ENCODE measurements at regions not wholly inside any gene's neighbourhood (a gene's known extent, or its start where the extent isn't known, plus 50 kb on each side); places are given as distances from the start of the nearest gene placed in this dataset.
A peak's percentile ranks its signal among the peaks of the same experiment; 100 is the strongest.

DNA sequence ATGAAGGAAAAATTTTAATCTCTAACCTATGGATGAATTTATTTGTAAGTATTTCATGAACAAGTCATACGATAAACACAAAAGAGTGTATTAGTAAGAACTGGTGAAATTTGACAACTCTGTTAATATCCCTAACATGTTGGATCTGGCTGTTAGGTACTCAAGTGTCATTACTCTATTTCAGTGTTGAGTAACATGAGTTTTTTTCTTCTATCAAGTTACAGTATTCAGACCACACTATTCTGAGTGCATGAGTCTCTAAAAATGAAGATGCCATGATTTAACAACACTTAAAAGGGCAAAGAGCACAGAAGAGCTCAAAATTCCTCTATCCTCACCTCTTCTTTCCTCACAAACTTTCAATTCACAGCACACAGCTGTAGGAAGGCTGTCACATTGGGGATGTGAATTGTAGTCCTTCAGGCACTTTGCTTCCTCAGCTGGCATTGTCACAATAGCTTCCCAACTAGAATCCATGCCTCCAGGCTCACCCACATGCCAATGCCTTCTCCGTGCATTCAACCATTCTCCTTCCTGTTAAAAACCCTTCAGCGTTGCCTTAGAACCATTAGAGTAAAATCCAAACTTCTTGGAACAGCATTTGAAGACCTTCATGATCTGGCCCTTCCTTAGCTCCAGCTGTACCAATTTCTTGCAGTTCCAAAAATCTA is 73.7 kb upstream of the DBX2 start:
- DNase-seq (ENCODE audit: low spot score): peak; percentile 9

More for the DNA sequence above, 73.7 kb upstream of the DBX2 start:
- no peaks in the 10 kb centered on the region for H3K36me3 Mint-ChIP-seq (ENCODE audit: low read depth)
- Histone ChIP-seq H4K20me1 (replicated peaks; ENCODE audit: insufficient read depth) (no peaks in the 10 kb centered on the region), H2AFZ (peak overlapping the region; percentile 34; the same call in 1 of the 2 replicates), H3K9me2 (ENCODE audit: insufficient read depth) (no peaks in the 10 kb centered on the region), H3F3A (replicated peaks; ENCODE audit: low read depth) (no peaks in the 10 kb centered on the region), H3K27ac (ENCODE audit: low read depth) (no peak overlapping the region), H3K27me3 (ENCODE audit: insufficient read depth) (no peaks in the 10 kb centered on the region), H3K4me2 (no peak overlapping the region), H3K79me2 (replicated peaks; ENCODE audit: insufficient read depth) (no peaks in the 10 kb centered on the region), H3K36me3 (ENCODE audit: insufficient read depth) (no peaks in the 10 kb centered on the region), H3K4me3 (no peak overlapping the region), H3K4me1 (ENCODE audit: insufficient read depth) (peaks cover 4% of the 10 kb centered on the region; the same call in 1 of the 2 replicates)
- no peak overlapping the region for H3K27ac Mint-ChIP-seq
- no peaks in the 10 kb centered on the region for H3K9me3 Mint-ChIP-seq
- peaks cover 2% of the 10 kb centered on the region for H3K27me3 Mint-ChIP-seq (ENCODE audit: insufficient read depth, low read depth, poor library complexity)
- no peak for ATAC-seq
- no peak overlapping the region for H3K4me3 Mint-ChIP-seq
- peaks cover 12% of the 10 kb centered on the region for H3K4me1 Mint-ChIP-seq
- TF ChIP-seq, protein P1, sequence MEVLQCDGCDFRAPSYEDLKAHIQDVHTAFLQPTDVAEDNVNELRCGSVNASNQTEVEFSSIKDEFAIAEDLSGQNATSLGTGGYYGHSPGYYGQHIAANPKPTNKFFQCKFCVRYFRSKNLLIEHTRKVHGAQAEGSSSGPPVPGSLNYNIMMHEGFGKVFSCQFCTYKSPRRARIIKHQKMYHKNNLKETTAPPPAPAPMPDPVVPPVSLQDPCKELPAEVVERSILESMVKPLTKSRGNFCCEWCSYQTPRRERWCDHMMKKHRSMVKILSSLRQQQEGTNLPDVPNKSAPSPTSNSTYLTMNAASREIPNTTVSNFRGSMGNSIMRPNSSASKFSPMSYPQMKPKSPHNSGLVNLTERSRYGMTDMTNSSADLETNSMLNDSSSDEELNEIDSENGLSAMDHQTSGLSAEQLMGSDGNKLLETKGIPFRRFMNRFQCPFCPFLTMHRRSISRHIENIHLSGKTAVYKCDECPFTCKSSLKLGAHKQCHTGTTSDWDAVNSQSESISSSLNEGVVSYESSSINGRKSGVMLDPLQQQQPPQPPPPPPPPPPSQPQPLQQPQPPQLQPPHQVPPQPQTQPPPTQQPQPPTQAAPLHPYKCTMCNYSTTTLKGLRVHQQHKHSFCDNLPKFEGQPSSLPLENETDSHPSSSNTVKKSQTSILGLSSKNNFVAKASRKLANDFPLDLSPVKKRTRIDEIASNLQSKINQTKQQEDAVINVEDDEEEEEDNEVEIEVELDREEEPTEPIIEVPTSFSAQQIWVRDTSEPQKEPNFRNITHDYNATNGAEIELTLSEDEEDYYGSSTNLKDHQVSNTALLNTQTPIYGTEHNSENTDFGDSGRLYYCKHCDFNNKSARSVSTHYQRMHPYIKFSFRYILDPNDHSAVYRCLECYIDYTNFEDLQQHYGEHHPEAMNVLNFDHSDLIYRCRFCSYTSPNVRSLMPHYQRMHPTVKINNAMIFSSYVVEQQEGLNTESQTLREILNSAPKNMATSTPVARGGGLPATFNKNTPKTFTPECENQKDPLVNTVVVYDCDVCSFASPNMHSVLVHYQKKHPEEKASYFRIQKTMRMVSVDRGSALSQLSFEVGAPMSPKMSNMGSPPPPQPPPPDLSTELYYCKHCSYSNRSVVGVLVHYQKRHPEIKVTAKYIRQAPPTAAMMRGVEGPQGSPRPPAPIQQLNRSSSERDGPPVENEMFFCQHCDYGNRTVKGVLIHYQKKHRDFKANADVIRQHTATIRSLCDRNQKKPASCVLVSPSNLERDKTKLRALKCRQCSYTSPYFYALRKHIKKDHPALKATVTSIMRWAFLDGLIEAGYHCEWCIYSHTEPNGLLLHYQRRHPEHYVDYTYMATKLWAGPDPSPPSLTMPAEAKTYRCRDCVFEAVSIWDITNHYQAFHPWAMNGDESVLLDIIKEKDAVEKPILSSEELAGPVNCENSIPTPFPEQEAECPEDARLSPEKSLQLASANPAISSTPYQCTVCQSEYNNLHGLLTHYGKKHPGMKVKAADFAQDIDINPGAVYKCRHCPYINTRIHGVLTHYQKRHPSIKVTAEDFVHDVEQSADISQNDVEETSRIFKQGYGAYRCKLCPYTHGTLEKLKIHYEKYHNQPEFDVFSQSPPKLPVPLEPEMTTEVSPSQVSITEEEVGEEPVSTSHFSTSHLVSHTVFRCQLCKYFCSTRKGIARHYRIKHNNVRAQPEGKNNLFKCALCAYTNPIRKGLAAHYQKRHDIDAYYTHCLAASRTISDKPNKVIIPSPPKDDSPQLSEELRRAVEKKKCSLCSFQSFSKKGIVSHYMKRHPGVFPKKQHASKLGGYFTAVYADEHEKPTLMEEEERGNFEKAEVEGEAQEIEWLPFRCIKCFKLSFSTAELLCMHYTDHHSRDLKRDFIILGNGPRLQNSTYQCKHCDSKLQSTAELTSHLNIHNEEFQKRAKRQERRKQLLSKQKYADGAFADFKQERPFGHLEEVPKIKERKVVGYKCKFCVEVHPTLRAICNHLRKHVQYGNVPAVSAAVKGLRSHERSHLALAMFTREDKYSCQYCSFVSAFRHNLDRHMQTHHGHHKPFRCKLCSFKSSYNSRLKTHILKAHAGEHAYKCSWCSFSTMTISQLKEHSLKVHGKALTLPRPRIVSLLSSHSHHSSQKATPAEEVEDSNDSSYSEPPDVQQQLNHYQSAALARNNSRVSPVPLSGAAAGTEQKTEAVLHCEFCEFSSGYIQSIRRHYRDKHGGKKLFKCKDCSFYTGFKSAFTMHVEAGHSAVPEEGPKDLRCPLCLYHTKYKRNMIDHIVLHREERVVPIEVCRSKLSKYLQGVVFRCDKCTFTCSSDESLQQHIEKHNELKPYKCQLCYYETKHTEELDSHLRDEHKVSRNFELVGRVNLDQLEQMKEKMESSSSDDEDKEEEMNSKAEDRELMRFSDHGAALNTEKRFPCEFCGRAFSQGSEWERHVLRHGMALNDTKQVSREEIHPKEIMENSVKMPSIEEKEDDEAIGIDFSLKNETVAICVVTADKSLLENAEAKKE (CRISPR knock-in tag; IDR thresholded peaks at IDR 0.05): no peak
- TF ChIP-seq, protein P2, sequence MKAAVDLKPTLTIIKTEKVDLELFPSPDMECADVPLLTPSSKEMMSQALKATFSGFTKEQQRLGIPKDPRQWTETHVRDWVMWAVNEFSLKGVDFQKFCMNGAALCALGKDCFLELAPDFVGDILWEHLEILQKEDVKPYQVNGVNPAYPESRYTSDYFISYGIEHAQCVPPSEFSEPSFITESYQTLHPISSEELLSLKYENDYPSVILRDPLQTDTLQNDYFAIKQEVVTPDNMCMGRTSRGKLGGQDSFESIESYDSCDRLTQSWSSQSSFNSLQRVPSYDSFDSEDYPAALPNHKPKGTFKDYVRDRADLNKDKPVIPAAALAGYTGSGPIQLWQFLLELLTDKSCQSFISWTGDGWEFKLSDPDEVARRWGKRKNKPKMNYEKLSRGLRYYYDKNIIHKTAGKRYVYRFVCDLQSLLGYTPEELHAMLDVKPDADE (IDR thresholded peaks at IDR 0.05): no peak
- TF ChIP-seq ZNF114 (CRISPR knock-in tag; IDR thresholded peaks at IDR 0.05): no peak
- no peak for TF ChIP-seq NANOG (IDR thresholded peaks at IDR 0.05; ENCODE audit: borderline replicate concordance)
- TF ChIP-seq STAT1 (IDR thresholded peaks at IDR 0.05; ENCODE audit: unreplicated experiment): no peak
- TF ChIP-seq POLR2AphosphoS5 (IDR thresholded peaks at IDR 0.05; ENCODE audit: low read depth): no peak

All from GM23338 (cell line).